ENCODE measurements at regions not wholly inside any gene's neighbourhood (a gene's known extent, or its start where the extent isn't known, plus 50 kb on each side); places are given as distances from the start of the nearest gene placed in this dataset.

- DNase-seq: no peak
Measured at GRCh38 chr7:72524037-72524436, 111.9 kb upstream of the CALN1 start.

- DNase-seq: no peak
Measured at GRCh38 chr7:72504061-72504706, 92.0 kb upstream of the CALN1 start.

- no peak for DNase-seq
Measured at GRCh38 chr7:72503644-72504043, 91.5 kb upstream of the CALN1 start.

- DNase-seq: no peak
Measured at GRCh38 chr7:72494807-72495206, 82.7 kb upstream of the CALN1 start.

- peak; percentile 34 to 75 for DNase-seq
Measured at GRCh38 chr7:72493850-72494661, 81.9 kb upstream of the CALN1 start.

DNA sequence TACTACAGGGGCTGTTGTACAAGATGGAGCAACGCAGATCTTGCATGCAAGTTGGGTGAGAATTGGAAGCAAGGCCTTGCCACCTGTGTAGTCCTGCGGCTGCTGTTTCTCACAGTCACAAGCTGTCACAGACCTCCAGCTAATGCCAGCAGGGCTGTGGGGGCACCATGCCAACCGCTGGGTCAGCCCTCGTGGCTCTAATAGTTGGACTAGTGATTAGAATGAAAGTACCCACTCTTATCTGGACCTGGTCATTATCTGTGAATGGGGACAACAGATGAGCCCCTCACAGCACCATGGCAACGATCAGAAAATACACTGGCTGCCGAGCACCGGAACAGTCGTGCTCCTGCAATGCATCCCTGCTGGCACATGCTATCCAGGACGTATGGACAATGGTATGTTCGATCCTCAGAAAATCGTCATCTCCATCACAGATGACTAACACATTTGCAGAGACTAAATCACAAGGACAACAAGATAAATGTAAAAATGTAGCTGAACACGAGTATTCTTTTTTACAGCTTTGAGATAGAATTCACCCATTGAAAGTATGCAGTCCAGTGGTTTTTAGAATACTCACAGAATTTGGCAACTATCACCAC is 80.4 kb upstream of the CALN1 start:
- no peak for DNase-seq

- no peak for DNase-seq
Measured at GRCh38 chr7:72490301-72490700, 78.2 kb upstream of the CALN1 start.

DNA sequence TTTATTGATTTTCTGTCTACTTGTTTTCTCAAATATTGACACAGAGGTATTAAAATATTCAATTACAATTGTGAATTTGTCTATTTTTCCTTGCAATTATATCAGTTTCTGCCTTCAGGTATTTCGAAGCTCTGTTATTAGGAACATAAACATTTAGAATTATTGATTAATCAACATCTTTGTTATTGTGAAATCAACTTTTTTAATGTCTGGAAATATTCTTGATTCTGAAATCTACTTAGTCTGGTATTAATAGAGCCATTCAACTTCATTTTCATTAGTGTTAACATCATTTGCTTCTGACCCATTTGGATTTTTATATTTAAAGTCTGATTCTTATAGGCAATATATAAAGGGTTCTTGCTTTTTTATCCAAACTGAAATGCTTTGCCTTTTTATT is 69.8 kb upstream of the CALN1 start:
- DNase-seq: no peak

DNA sequence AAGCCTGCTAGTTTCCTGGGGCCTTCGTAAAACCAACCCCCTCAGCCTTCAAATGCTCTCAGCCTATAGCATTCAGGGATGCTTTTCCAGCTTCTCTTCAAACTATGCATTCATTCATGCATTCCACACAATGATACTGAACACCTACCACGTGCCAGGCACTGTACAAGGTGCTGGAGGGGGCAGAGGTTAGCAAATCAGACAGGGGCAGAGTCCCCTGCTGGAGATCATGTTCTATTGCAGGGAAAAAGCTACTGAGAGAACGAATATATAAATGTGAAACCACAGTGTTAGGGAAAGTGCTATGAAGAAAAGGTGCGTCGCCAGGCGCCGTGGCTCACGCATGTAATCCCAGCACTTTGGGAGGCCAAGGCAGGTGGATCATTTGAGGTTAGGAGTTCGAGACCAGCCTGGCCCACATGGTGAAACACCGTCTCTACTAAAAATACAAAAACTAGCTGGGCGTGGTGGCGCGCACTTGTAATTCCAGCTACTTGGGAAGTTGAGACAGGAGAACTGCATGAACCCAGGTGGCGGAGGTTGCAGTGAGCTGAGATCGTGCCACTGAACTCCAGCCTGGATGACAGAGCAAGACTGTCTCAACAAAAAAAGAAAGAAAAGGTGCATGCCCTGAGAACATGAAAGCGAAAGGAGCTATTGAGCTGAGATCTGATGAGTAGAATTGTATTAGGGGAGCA is 64.6 kb upstream of the CALN1 start:
- DNase-seq: no peak

DNA sequence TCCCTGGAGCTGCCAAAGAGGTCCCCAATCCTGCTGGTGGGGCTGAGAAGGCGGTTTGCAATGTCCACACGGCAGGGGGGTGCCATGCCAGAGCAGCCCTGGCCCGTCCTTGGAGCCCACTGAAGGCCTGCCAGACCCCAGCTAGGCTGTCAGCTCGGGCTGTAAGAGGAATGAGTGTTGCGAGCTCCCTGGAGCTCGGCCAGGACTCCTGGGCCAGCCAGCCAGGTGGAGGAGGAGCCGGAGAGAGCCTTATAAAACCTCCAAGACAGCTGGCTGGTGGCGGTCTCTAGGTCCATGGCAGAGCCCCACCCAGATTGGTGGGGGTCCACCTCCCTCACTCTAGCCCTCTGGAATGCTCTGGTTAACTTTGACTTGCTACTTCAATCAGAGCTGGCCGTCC is 55.1 kb upstream of the CALN1 start:
- no peak for DNase-seq

DNA sequence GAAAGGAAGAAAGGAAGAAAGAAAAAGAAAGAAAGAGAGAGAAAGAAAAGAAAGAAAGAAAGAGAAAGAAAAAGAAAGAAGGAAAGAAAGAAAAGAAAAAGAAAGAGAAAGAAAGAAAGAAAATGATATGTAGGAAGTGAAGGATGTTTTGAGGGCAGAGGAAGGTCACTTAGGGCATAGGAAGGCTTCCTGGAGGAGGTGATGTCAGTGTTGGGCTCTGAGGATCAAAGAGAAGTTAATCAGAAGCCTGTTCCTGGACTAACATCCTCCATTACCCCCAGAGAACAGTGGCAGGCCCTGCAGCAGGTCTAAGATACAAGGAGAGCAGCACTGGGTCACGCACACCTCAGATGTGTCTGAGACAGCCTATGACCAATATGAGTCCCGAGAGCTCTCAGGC is 54.7 kb upstream of the CALN1 start:
- DNase-seq: no peak

DNA sequence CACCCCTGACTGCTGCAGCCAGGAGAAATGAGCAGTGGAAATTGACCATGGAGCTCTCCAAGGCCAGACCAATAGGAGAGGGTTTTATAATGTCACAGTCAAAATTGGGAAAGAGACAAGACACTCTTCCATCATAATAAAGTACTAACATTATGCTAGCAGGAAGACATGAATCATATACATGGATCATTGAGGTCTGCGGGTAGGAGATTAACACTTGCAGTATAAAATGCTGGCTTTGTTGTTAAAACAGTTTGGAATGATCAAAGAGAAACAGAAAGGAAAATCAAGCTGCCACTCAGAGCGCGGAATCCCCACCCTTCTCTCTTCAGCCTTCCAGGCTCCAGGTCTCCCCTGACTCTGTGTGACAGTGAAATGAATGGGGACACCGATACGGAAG is 53.4 kb upstream of the CALN1 start:
- DNase-seq: no peak

DNA sequence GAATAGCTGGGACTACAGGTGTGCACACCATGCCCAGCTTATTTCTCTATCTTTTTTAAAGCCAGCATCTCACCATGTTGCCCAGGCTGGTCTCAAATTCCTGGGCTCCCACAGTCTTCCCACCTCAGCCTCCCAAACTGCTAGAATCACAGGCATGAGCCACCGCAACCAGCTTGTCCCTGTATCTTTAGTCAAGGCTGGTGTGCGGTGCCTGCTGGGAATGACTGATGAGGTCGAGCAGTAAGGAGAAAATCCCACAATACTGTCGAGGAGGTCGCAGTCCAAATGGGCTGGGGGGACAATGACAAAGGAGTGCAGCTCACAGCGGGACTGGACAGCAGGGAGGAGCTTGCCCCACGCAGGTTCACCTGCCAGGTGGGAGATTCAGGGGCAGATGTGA is 50.2 kb upstream of the CALN1 start:
- no peak for DNase-seq

Data from NCI-H526 (cell line).